Astrocyte of the cerebellum (primary cell): ENCODE measurements at regions not wholly inside any gene's neighbourhood (a gene's known extent, or its start where the extent isn't known, plus 50 kb on each side); places are given as distances from the start of the nearest gene placed in this dataset.

Experiments
- DNase-seq: peaks from one replicate; pipeline ENCODE4 v3.0.0-alpha.2; 2011; ENCODE audit warnings: low read depth
- H3K4me3 ChIP-seq: 2 replicates; pipeline ENCODE4 v1.5.1; 2011; ENCODE audit warnings: mild to moderate bottlenecking, low read depth, low read length, moderate library complexity
- in situ Hi-C: cut with HindIII; loops from 2 replicates; pipeline ENCODE4 v1.10.0; 2017; ENCODE audit warnings: low sequenced_read_pairs
- TF ChIP-seq, protein P1 (sequence below): IDR thresholded peaks from 2 replicates; pipeline ENCODE4 v1.5.1; 2012; ENCODE audit warnings: low read length, low read depth, moderate library complexity, mild to moderate bottlenecking; ENCODE audit errors: missing control alignments

- in situ Hi-C loops, result no loop called here
- H3K4me3 ChIP-seq, result no peak overlapping the region
- TF ChIP-seq, protein P1, sequence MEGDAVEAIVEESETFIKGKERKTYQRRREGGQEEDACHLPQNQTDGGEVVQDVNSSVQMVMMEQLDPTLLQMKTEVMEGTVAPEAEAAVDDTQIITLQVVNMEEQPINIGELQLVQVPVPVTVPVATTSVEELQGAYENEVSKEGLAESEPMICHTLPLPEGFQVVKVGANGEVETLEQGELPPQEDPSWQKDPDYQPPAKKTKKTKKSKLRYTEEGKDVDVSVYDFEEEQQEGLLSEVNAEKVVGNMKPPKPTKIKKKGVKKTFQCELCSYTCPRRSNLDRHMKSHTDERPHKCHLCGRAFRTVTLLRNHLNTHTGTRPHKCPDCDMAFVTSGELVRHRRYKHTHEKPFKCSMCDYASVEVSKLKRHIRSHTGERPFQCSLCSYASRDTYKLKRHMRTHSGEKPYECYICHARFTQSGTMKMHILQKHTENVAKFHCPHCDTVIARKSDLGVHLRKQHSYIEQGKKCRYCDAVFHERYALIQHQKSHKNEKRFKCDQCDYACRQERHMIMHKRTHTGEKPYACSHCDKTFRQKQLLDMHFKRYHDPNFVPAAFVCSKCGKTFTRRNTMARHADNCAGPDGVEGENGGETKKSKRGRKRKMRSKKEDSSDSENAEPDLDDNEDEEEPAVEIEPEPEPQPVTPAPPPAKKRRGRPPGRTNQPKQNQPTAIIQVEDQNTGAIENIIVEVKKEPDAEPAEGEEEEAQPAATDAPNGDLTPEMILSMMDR, result no peak
- DNase-seq, result no peak
Observed at GRCh38 chr7:25750744-25751508, 401.1 kb upstream of the NFE2L3 start.

DNA sequence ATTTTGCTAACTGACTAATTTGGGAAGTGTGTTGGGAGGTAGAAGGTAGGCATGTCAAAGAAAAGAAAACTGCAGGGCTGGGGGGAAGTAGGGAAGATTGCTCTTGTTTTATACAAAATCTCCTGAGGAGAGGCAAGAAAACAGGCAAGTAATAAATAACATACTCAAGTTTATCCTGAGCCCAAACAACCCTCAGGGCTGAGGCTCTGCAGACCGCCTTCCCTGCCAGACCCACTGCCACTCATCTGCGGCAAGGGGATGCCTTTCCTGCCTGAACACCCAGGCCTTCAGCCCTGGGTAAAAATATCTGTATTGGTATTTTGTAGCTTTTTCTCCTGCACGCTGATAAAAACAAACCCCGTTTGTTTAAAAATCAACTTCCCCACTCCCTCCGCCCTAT, 399.8 kb upstream of the NFE2L3 start:
- TF ChIP-seq, protein P1, result no peak
- H3K4me3 ChIP-seq, result no peak overlapping the region
- in situ Hi-C loops, result no loop called here
- DNase-seq, result no peak

DNA sequence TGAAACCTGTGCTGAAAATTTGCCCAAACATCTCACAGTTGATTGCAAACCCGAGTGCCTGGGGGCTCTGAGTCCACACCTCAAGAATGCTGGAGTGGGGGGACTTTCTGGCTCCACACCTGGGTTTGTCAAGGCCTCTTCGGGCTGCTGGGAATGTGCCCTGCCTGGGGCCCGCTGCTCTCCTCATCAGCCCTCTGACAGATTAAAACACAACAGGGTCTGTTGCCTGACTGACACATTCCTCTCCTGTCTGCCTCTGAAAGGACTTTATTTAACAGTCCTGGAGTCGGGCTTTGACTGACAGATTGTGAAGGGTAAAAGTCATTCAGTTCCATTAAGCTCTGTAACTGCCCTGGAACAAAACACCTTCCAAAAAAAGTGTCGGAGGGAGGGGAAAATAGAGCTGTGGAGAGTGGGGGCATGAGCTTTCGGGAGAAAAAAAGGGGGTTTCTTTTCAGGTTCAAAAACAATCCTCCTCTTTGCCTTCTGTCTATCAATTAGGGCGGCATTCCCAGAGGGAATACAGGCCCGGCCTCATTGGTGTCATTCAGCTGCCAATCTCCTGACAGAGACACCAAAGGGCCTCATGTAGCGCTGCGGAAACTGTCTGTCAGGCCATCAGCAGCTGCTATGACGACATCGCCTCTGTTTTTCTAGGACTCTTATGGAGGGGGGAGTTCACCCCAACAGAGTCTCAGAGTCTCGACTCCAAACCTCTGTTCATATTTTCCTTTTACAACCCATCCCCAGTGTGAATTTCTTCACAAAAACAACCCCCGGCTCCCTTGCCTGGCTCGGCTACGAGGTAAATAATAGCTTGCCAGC, 398.8 kb upstream of the NFE2L3 start:
- in situ Hi-C loops, result no loop called here
- no peak overlapping the region for H3K4me3 ChIP-seq
- TF ChIP-seq, protein P1, result no peak
- peak; percentile 5 for DNase-seq

- TF ChIP-seq, protein P1, result no peak
- no peak overlapping the region for H3K4me3 ChIP-seq
- no peak for DNase-seq
- in situ Hi-C loops, result no loop called here
Observed at GRCh38 chr7:25753837-25754236, 398.2 kb upstream of the NFE2L3 start.

DNA sequence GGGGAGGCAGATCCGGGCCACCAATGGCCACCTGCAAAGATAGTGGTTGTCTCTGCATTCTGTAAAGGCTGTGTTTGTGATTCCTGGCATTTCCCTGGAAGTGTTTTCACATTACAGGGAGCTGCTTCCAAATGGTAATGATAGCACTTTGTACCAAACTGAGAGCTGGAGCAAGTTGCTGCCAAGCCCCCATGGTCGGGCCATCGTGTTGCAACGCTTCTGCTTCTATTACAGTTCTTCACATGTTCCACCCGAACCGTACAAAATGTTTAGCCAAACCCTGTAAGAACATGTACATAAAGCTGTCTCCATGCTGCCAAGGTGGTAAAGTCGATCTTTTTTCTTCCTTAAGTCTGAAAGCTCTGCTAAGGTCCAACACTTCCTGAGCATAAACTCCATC, 397.7 kb upstream of the NFE2L3 start:
- TF ChIP-seq, protein P1, result no peak
- DNase-seq, result no peak
- no peak overlapping the region for H3K4me3 ChIP-seq
- in situ Hi-C loops, result no loop called here

DNA sequence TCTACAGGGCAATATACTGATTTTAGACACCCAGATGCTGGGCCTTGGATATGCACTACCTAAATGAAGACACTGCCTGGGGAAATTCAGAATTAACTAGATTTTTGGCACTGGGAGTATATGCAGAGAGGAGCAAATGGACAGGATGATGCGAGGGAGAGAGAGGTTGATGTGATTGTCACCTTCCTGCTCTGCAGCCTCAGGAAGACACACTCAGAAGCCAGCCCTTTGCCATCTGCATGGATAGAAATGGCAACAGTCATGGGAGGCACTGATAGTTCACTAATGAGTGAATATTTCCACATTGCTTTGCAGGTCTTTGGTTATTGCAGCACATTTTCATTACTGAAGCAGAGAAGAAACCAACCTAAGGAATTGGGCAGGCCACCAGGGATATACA, 397.2 kb upstream of the NFE2L3 start:
- no peak overlapping the region for H3K4me3 ChIP-seq
- TF ChIP-seq, protein P1, result no peak
- in situ Hi-C loops, result no loop called here
- no peak for DNase-seq
